GM10266 (cell line): ENCODE measurements at regions not wholly inside any gene's neighbourhood (a gene's known extent, or its start where the extent isn't known, plus 50 kb on each side); places are given as distances from the start of the nearest gene placed in this dataset.

Source experiments
- DNase-seq: peaks from one replicate; pipeline ENCODE4 v3.0.0; 2012; ENCODE audit errors: extremely low spot score
- CTCF ChIP-seq: IDR thresholded peaks from 2 replicates; pipeline ENCODE4 v1.5.1; 2012; ENCODE audit warnings: mild to moderate bottlenecking, low read depth; ENCODE audit not compliant: control insufficient read depth, insufficient read depth; ENCODE audit errors: missing control alignments

GRCh38 chr2:21519821-21520220 lies 396.1 kb downstream of the TDRD15 start:
- TF ChIP-seq CTCF: no peak
- no peak for DNase-seq

GRCh38 chr2:21535826-21536225 lies 412.1 kb downstream of the TDRD15 start:
- DNase-seq: no peak
- no peak for TF ChIP-seq CTCF

GRCh38 chr2:21539685-21540084 lies 415.9 kb downstream of the TDRD15 start:
- DNase-seq: no peak
- no peak for TF ChIP-seq CTCF

GRCh38 chr2:21543630-21544029 lies 419.9 kb downstream of the TDRD15 start:
- no peak for TF ChIP-seq CTCF

GRCh38 chr2:21544392-21544791 lies 420.6 kb downstream of the TDRD15 start:
- TF ChIP-seq CTCF: no peak
- DNase-seq: no peak

More at GRCh38 chr2:21543630-21544029, 419.9 kb downstream of the TDRD15 start:
- no peak for DNase-seq

- no peak for DNase-seq
- TF ChIP-seq CTCF: no peak
Measured at GRCh38 chr2:21552981-21553380, 429.2 kb downstream of the TDRD15 start.

- no peak for TF ChIP-seq CTCF
- DNase-seq: no peak
Measured at GRCh38 chr2:21559351-21559750, 435.6 kb downstream of the TDRD15 start.
